ENCODE measurements at regions not wholly inside any gene's neighbourhood (a gene's known extent, or its start where the extent isn't known, plus 50 kb on each side); places are given as distances from the start of the nearest gene placed in this dataset.
A peak's percentile ranks its signal among the peaks of the same experiment; 100 is the strongest.

- DNase-seq (ENCODE audit: low read depth): peak; percentile 31
Measured at GRCh38 chr2:62596061-62596921, 90.3 kb upstream of the TMEM17 start.

GRCh38 chr2:62595474-62595873 lies 89.5 kb upstream of the TMEM17 start:
- DNase-seq (ENCODE audit: low read depth): no peak

- no peak for DNase-seq (ENCODE audit: low read depth)
Measured at GRCh38 chr2:62593825-62594224, 87.8 kb upstream of the TMEM17 start.

- DNase-seq (ENCODE audit: low read depth): no peak
Measured at GRCh38 chr2:62591491-62591890, 85.5 kb upstream of the TMEM17 start.

GRCh38 chr2:62589691-62590356 lies 83.8 kb upstream of the TMEM17 start:
- DNase-seq (ENCODE audit: low read depth): no peak

- no peak for DNase-seq (ENCODE audit: low read depth)
Measured at GRCh38 chr2:62587592-62587991, 81.6 kb upstream of the TMEM17 start.

- peak; percentile 62 for DNase-seq (ENCODE audit: low read depth)
Measured at GRCh38 chr2:62586981-62587380, 81.0 kb upstream of the TMEM17 start.

GRCh38 chr2:62578803-62579640 lies 73.0 kb upstream of the TMEM17 start:
- peak; percentile 93 for DNase-seq (ENCODE audit: low read depth)

GRCh38 chr2:62577994-62578781 lies 72.2 kb upstream of the TMEM17 start:
- DNase-seq (ENCODE audit: low read depth): peak; percentile 91

- peak; percentile 19 for DNase-seq (ENCODE audit: low read depth)
Measured at GRCh38 chr2:62576276-62576939, 70.4 kb upstream of the TMEM17 start.

GRCh38 chr2:62573936-62574335 lies 67.9 kb upstream of the TMEM17 start:
- no peak for DNase-seq (ENCODE audit: low read depth)

- DNase-seq (ENCODE audit: low read depth): peak; percentile 56
Measured at GRCh38 chr2:62573137-62573731, 67.2 kb upstream of the TMEM17 start.

- no peak for DNase-seq (ENCODE audit: low read depth)
Measured at GRCh38 chr2:62570861-62571698, 65.1 kb upstream of the TMEM17 start.

- no peak for DNase-seq (ENCODE audit: low read depth)
Measured at GRCh38 chr2:62569907-62570841, 64.2 kb upstream of the TMEM17 start.

GRCh38 chr2:62568983-62569837 lies 63.2 kb upstream of the TMEM17 start:
- no peak for DNase-seq (ENCODE audit: low read depth)

GRCh38 chr2:62568074-62568473 lies 62.1 kb upstream of the TMEM17 start:
- no peak for DNase-seq (ENCODE audit: low read depth)

GRCh38 chr2:62567669-62568068 lies 61.7 kb upstream of the TMEM17 start:
- DNase-seq (ENCODE audit: low read depth): no peak

- no peak for DNase-seq (ENCODE audit: low read depth)
Measured at GRCh38 chr2:62566847-62567246, 60.9 kb upstream of the TMEM17 start.
